Hematopoietic multipotent progenitor cell treated with erythropoietin and hydrocortisone succinate and interleukin-3 and kit ligand, for 6 days (in vitro differentiated cells): ENCODE measurements at regions not wholly inside any gene's neighbourhood (a gene's known extent, or its start where the extent isn't known, plus 50 kb on each side); places are given as distances from the start of the nearest gene placed in this dataset.

Experiments
- DNase-seq: peaks from one replicate; pipeline ENCODE4 v3.0.0-alpha.2; 2015

GRCh38 chr18:10289951-10290637 is 164.3 kb upstream of the APCDD1 start:
- DNase-seq, result peak; percentile 24

- DNase-seq, result no peak
Measured at GRCh38 chr18:10290638-10291235, 163.7 kb upstream of the APCDD1 start.

- no peak for DNase-seq
Measured at GRCh38 chr18:10291568-10291981, 162.9 kb upstream of the APCDD1 start.

- no peak for DNase-seq
Measured at GRCh38 chr18:10293966-10294365, 160.5 kb upstream of the APCDD1 start.

- no peak for DNase-seq
Measured at GRCh38 chr18:10295751-10296150, 158.7 kb upstream of the APCDD1 start.

- DNase-seq, result no peak
Measured at GRCh38 chr18:10296491-10296890, 157.9 kb upstream of the APCDD1 start.

GRCh38 chr18:10297086-10297485 is 157.3 kb upstream of the APCDD1 start:
- no peak for DNase-seq

GRCh38 chr18:10298346-10298745 is 156.1 kb upstream of the APCDD1 start:
- DNase-seq, result no peak

- no peak for DNase-seq
Measured at GRCh38 chr18:10299643-10300042, 154.8 kb upstream of the APCDD1 start.

GRCh38 chr18:10300739-10301138 is 153.7 kb upstream of the APCDD1 start:
- DNase-seq, result no peak

GRCh38 chr18:10301831-10302483 is 152.5 kb upstream of the APCDD1 start:
- no peak for DNase-seq

- no peak for DNase-seq
Measured at GRCh38 chr18:10303171-10303570, 151.3 kb upstream of the APCDD1 start.

GRCh38 chr18:10304853-10305252 is 149.6 kb upstream of the APCDD1 start:
- DNase-seq, result no peak

- DNase-seq, result no peak
Measured at GRCh38 chr18:10306779-10307178, 147.7 kb upstream of the APCDD1 start.

- DNase-seq, result no peak
Measured at GRCh38 chr18:10308154-10308553, 146.3 kb upstream of the APCDD1 start.

GRCh38 chr18:10310626-10311025 is 143.8 kb upstream of the APCDD1 start:
- no peak for DNase-seq

- DNase-seq, result no peak
Measured at GRCh38 chr18:10312326-10313015, 142.0 kb upstream of the APCDD1 start.

GRCh38 chr18:10313016-10313342 is 141.5 kb upstream of the APCDD1 start:
- no peak for DNase-seq

- DNase-seq, result no peak
Measured at GRCh38 chr18:10314066-10314465, 140.4 kb upstream of the APCDD1 start.

- peak; percentile 7 for DNase-seq
Measured at GRCh38 chr18:10315522-10315921, 138.9 kb upstream of the APCDD1 start.

- DNase-seq, result no peak
Measured at GRCh38 chr18:10316778-10317177, 137.7 kb upstream of the APCDD1 start.

- no peak for DNase-seq
Measured at GRCh38 chr18:10317864-10318690, 136.4 kb upstream of the APCDD1 start.

- no peak for DNase-seq
Measured at GRCh38 chr18:10318691-10318970, 135.8 kb upstream of the APCDD1 start.
